GM18858 (cell line): ENCODE measurements at regions not wholly inside any gene's neighbourhood (a gene's known extent, or its start where the extent isn't known, plus 50 kb on each side); places are given as distances from the start of the nearest gene placed in this dataset.

Source experiments
- ATAC-seq: cut with Tn5 transposase; IDR thresholded peaks from one replicate; pipeline ENCODE4 v1.9.1; 2021; ENCODE audit not compliant: unreplicated experiment

GRCh38 chr9:11457825-11458790, 845.3 kb upstream of the PTPRD start:
- no peak for ATAC-seq

GRCh38 chr9:11469745-11470144, 856.9 kb upstream of the PTPRD start:
- no peak for ATAC-seq

- ATAC-seq = no peak
Measured at GRCh38 chr9:11471321-11471720, 858.5 kb upstream of the PTPRD start.

GRCh38 chr9:11500780-11501179, 888.0 kb upstream of the PTPRD start:
- no peak for ATAC-seq

- no peak for ATAC-seq
Measured at GRCh38 chr9:11506980-11507379, 894.2 kb upstream of the PTPRD start.

GRCh38 chr9:11537566-11537965, 924.8 kb upstream of the PTPRD start:
- ATAC-seq = no peak

GRCh38 chr9:11542781-11543180, 930.0 kb upstream of the PTPRD start:
- no peak for ATAC-seq

GRCh38 chr9:11546231-11546630, 933.4 kb upstream of the PTPRD start:
- ATAC-seq = no peak

GRCh38 chr9:11549311-11549794, 936.6 kb upstream of the PTPRD start:
- ATAC-seq = no peak

- no peak for ATAC-seq
Measured at GRCh38 chr9:11551106-11551505, 938.3 kb upstream of the PTPRD start.

- no peak for ATAC-seq
Measured at GRCh38 chr9:11558043-11558442, 945.2 kb upstream of the PTPRD start.

- no peak for ATAC-seq
Measured at GRCh38 chr9:11559001-11559776, 946.4 kb upstream of the PTPRD start.

- ATAC-seq = no peak
Measured at GRCh38 chr9:11577522-11577921, 964.7 kb upstream of the PTPRD start.

GRCh38 chr9:11595756-11596155, 983.0 kb upstream of the PTPRD start:
- no peak for ATAC-seq

- ATAC-seq = no peak
Measured at GRCh38 chr9:11618241-11618805, 1005.5 kb upstream of the PTPRD start.

- no peak for ATAC-seq
Measured at GRCh38 chr9:11632691-11633090, 1019.9 kb upstream of the PTPRD start.

- no peak for ATAC-seq
Measured at GRCh38 chr9:11646831-11647230, 1034.0 kb upstream of the PTPRD start.

- ATAC-seq = no peak
Measured at GRCh38 chr9:11653867-11654266, 1039.3 kb upstream of the TYRP1 start.

GRCh38 chr9:11663913-11664312, 1029.3 kb upstream of the TYRP1 start:
- no peak for ATAC-seq

GRCh38 chr9:11676821-11677220, 1016.4 kb upstream of the TYRP1 start:
- ATAC-seq = no peak

GRCh38 chr9:11686733-11687132, 1006.5 kb upstream of the TYRP1 start:
- no peak for ATAC-seq

- ATAC-seq = no peak
Measured at GRCh38 chr9:11697126-11697525, 996.1 kb upstream of the TYRP1 start.
